Urothelium cell line (cell line): ENCODE measurements at regions not wholly inside any gene's neighbourhood (a gene's known extent, or its start where the extent isn't known, plus 50 kb on each side); places are given as distances from the start of the nearest gene placed in this dataset.

Experiments
- DNase-seq: peaks from one replicate; pipeline ENCODE4 v3.0.0; 2011; ENCODE audit warnings: low spot score, mixed read lengths
- FAIRE-seq: peaks from 2 replicates; lab custom pipeline; 2011; peaks lifted over from hg19 to GRCh38; lab: Jason Lieb, UNC

- no peak for FAIRE-seq
Observed at GRCh38 chr5:6831678-6832671, 118.7 kb downstream of the TENT4A start.

GRCh38 chr5:6832994-6833393 lies 119.8 kb downstream of the TENT4A start:
- FAIRE-seq (no peak), DNase-seq (peak; percentile 55)

More at GRCh38 chr5:6831678-6832671, 118.7 kb downstream of the TENT4A start:
- no peak for DNase-seq

- FAIRE-seq (no peak), DNase-seq (peak; percentile 17)
Observed at GRCh38 chr5:6833406-6833805, 120.2 kb downstream of the TENT4A start.

- FAIRE-seq (no peak), DNase-seq (no peak)
Observed at GRCh38 chr5:6837095-6837494, 123.9 kb downstream of the TENT4A start.

- FAIRE-seq, result no peak
- DNase-seq, result peak; percentile 37
Observed at GRCh38 chr5:6837519-6838110, 124.4 kb downstream of the TENT4A start.

- no peak for DNase-seq
- FAIRE-seq, result no peak
Observed at GRCh38 chr5:6838736-6839135, 125.5 kb downstream of the TENT4A start.

- FAIRE-seq, result no peak
- no peak for DNase-seq
Observed at GRCh38 chr5:6840136-6840793, 127.0 kb downstream of the TENT4A start.

GRCh38 chr5:6843335-6843734 lies 130.1 kb downstream of the TENT4A start:
- FAIRE-seq, result no peak

GRCh38 chr5:6843821-6844220 lies 130.6 kb downstream of the TENT4A start:
- no peak for FAIRE-seq

More at GRCh38 chr5:6843335-6843734, 130.1 kb downstream of the TENT4A start:
- DNase-seq, result no peak

GRCh38 chr5:6845856-6846255 lies 132.6 kb downstream of the TENT4A start:
- FAIRE-seq (no peak), DNase-seq (no peak)

More at GRCh38 chr5:6843821-6844220, 130.6 kb downstream of the TENT4A start:
- no peak for DNase-seq

GRCh38 chr5:6847870-6848269 lies 134.6 kb downstream of the TENT4A start:
- FAIRE-seq (no peak), DNase-seq (no peak)

GRCh38 chr5:6849316-6850105 lies 136.3 kb downstream of the TENT4A start:
- peak; percentile 44 for FAIRE-seq
- no peak for DNase-seq

- no peak for DNase-seq
- FAIRE-seq, result no peak
Observed at GRCh38 chr5:6850106-6850432, 136.8 kb downstream of the TENT4A start.

- no peak for DNase-seq
- no peak for FAIRE-seq
Observed at GRCh38 chr5:6856653-6857052, 143.4 kb downstream of the TENT4A start.

- DNase-seq (no peak), FAIRE-seq (peak; percentile 74)
Observed at GRCh38 chr5:6858419-6858818, 145.2 kb downstream of the TENT4A start.

GRCh38 chr5:6859023-6859422 lies 145.8 kb downstream of the TENT4A start:
- FAIRE-seq, result no peak
- no peak for DNase-seq

GRCh38 chr5:6859951-6860638 lies 146.9 kb downstream of the TENT4A start:
- no peak for DNase-seq
- no peak for FAIRE-seq

- DNase-seq, result no peak
- FAIRE-seq, result no peak
Observed at GRCh38 chr5:6861036-6861435, 147.8 kb downstream of the TENT4A start.

GRCh38 chr5:6861667-6862066 lies 148.4 kb downstream of the TENT4A start:
- FAIRE-seq (no peak), DNase-seq (no peak)

GRCh38 chr5:6862306-6862705 lies 149.1 kb downstream of the TENT4A start:
- no peak for DNase-seq
- no peak for FAIRE-seq
